ENCODE measurements at regions not wholly inside any gene's neighbourhood (a gene's known extent, or its start where the extent isn't known, plus 50 kb on each side); places are given as distances from the start of the nearest gene placed in this dataset.

DNA sequence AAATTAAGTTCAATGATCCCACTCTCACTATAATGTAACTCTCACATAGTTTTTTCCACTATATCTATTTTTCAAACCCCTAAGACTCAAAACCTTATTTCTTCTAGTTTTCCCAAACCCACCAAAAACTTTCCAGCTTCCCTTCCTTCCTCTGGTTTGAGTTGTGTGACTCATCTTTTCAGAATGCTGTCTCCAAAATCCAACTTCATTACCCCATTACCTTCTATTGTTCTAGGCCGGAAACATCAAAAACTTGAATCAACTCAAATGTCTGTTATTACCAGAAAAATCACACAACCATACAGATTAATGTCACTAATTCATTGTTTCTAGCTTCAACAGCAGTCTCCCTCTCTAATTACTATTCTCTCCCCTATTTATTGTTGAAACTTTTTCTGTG lies 1090.3 kb downstream of the HACE1 start:
- Histone ChIP-seq H3K18ac (ENCODE audit: extremely low read depth, low read length) (no peak overlapping the region), H4K8ac (ENCODE audit: extremely low read depth, insufficient read depth, low read length) (no peak overlapping the region), H3K23me2 (ENCODE audit: low read depth, low read length) (no peaks in the 10 kb centered on the region; the same call in 1 of the 2 replicates), H2AK5ac (ENCODE audit: low read depth, low read length) (no peak overlapping the region), H2BK120ac (replicated peaks; ENCODE audit: low read depth, low read length) (no peak overlapping the region), H3K9ac (replicated peaks in 1 of 4; ENCODE audit: extremely low read depth in 1 of 4, low read depth in 3 of 4, low read length in 3 of 4) (no peak overlapping the region), H3K4me2 (ENCODE audit: insufficient read depth in 1 of 2, low read depth in 2 of 2, low read length in 2 of 2) (no peak overlapping the region), H3K23ac (ENCODE audit: insufficient read length) (no peak overlapping the region), H3K27ac (ENCODE audit: low read depth, low read length) (no peak overlapping the region), H2AFZ (ENCODE audit: low read length) (0 out of 2 replicates have a peak overlapping the region, but pooled peaks have one; percentile 60), H2BK20ac (ENCODE audit: low read length) (no peak overlapping the region), H2BK12ac (ENCODE audit: low read depth, low read length) (no peak overlapping the region), H4K91ac (replicated peaks; ENCODE audit: insufficient read length, low read length) (no peak overlapping the region), H2BK15ac (ENCODE audit: low read length) (no peak overlapping the region), H3K36me3 (ENCODE audit: control insufficient read depth in 2 of 4, insufficient read depth in 4 of 4, low read length in 3 of 4) (no peaks in the 10 kb centered on the region), H3K79me1 (ENCODE audit: low read depth, low read length) (no peaks in the 10 kb centered on the region), H3K4me1 (replicated peaks in 1 of 4; ENCODE audit: control insufficient read depth in 3 of 4, insufficient read depth in 4 of 4, low read length in 3 of 4) (no peaks in the 10 kb centered on the region), H2BK5ac (ENCODE audit: low read depth, low read length) (no peak overlapping the region), H4K5ac (ENCODE audit: insufficient read length, low read depth, low read length) (no peak overlapping the region), H3K9me3 (ENCODE audit: insufficient read depth in 2 of 2, low read depth in 1 of 2, low read length in 1 of 2) (no peaks in the 10 kb centered on the region; a peak in 2 of 4 replicates), H3K79me2 (ENCODE audit: control insufficient read depth in 1 of 2, insufficient read depth in 2 of 2, low read length in 2 of 2) (no peaks in the 10 kb centered on the region), H3K4me3 (ENCODE audit: extremely low read depth in 1 of 4, insufficient read depth in 2 of 4, low read depth in 3 of 4, low read length in 4 of 4) (no peak overlapping the region), H3K56ac (replicated peaks; ENCODE audit: insufficient read length, low read depth, low read length) (no peak overlapping the region), H3K14ac (ENCODE audit: insufficient read length) (no peak overlapping the region), H4K20me1 (replicated peaks in 1 of 2; ENCODE audit: control insufficient read depth in 1 of 2, insufficient read depth in 2 of 2, low read length in 2 of 2) (no peaks in the 10 kb centered on the region), H3K27me3 (replicated peaks in 1 of 4; ENCODE audit: control insufficient read depth in 3 of 4, extremely low read depth in 1 of 4, insufficient read depth in 3 of 4, low read length in 3 of 4) (no peaks in the 10 kb centered on the region), H3K4ac (replicated peaks; ENCODE audit: insufficient read length, low read depth, low read length) (no peak overlapping the region)
- FAIRE-seq (no peak), DNase-seq (ENCODE audit: low read depth in 1 of 2, low spot score in 2 of 2) (no peak)
- 95% methylated on average over 1 of the region's 1 CpG; no CpG with 5 or more reads in 1 of the 2 experiments for WGBS, 2 experiments (ENCODE audit: extremely low coverage in 1 of 2, insufficient coverage in 1 of 2, insufficient read length in 1 of 2, insufficient replicate concordance in 2 of 2, low coverage in 1 of 2, low lambda C conversion rate in 2 of 2, missing lambda C conversion rate in 1 of 2)
- CTCF ChIA-PET (ENCODE audit: partially characterized antibody): interaction anchor here (1.0 kb wide), 1 partner anchor 14 kb away, joined by 3 read pairs; no protein-coding TSS in a partner anchor
- POLR2A ChIA-PET (ENCODE audit: partially characterized antibody): no interaction called here
- no peak for TF ChIP-seq ZNF274 (IDR thresholded peaks at IDR 0.05; ENCODE audit: borderline replicate concordance, extremely low read depth, low read length)
- TF ChIP-seq GTF2F1 (IDR thresholded peaks at IDR 0.05; ENCODE audit: borderline replicate concordance, low read depth, low read length): no peak
- no peak for TF ChIP-seq BCL11A (IDR thresholded peaks at IDR 0.05; ENCODE audit: low read depth in 2 of 2, low read length in 2 of 2)
- no peak for TF ChIP-seq GABPA (IDR thresholded peaks at IDR 0.05; ENCODE audit: borderline replicate concordance, insufficient read depth, low read length)
- no peak for TF ChIP-seq BACH1 (IDR thresholded peaks at IDR 0.05; ENCODE audit: low read length)
- no peak for TF ChIP-seq POLR2A (IDR thresholded peaks at IDR 0.05; ENCODE audit: control extremely low read depth in 1 of 2, low read depth in 2 of 2, low read length in 2 of 2)
- TF ChIP-seq KDM5A (IDR thresholded peaks at IDR 0.05; ENCODE audit: low read length): no peak
- TF ChIP-seq EP300 (IDR thresholded peaks at IDR 0.05; ENCODE audit: borderline replicate concordance in 1 of 2, low read depth in 2 of 2, low read length in 2 of 2): no peak
- no peak for TF ChIP-seq POU5F1 (IDR thresholded peaks at IDR 0.05; ENCODE audit: low read depth, low read length)
- no peak for TF ChIP-seq CREB1 (IDR thresholded peaks at IDR 0.05)
- TF ChIP-seq, protein P1, sequence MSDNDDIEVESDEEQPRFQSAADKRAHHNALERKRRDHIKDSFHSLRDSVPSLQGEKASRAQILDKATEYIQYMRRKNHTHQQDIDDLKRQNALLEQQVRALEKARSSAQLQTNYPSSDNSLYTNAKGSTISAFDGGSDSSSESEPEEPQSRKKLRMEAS (IDR thresholded peaks at IDR 0.05): no peak
- TF ChIP-seq EZH2 (IDR thresholded peaks at IDR 0.05; ENCODE audit: low read depth, low read length, severe bottlenecking): no peak
- TF ChIP-seq RNF2 (IDR thresholded peaks at IDR 0.05; ENCODE audit: borderline replicate concordance, low read depth, low read length, missing control alignments, poor library complexity, severe bottlenecking): no peak
- no peak for TF ChIP-seq E2F6 (IDR thresholded peaks at IDR 0.05)

Data from H1 (cell line).